OCI-LY3 (cell line): ENCODE measurements at regions not wholly inside any gene's neighbourhood (a gene's known extent, or its start where the extent isn't known, plus 50 kb on each side); places are given as distances from the start of the nearest gene placed in this dataset.
"Not testable (repeated sequence)": the region's sequence is repeated elsewhere in the genome, so short reads cannot be mapped to it uniquely, and the experiment has no call there.

Source experiments
- EZH2phosphoT487 ChIP-seq: fragments of 200-600 bp; shearing (Covaris generic); IDR thresholded peaks from 2 replicates; pipeline ENCODE4 v1.6.1; 2018; ENCODE audit warnings: antibody characterized with exemption, mixed run types, low read depth
- TF ChIP-seq, protein P1 (sequence below): fragments of 200-600, 300-600 bp; sonication (generic); IDR thresholded peaks from 2 replicates; pipeline ENCODE4 v1.5.1; 2014; ENCODE audit warnings: antibody characterized with exemption, low read length, low read depth

DNA sequence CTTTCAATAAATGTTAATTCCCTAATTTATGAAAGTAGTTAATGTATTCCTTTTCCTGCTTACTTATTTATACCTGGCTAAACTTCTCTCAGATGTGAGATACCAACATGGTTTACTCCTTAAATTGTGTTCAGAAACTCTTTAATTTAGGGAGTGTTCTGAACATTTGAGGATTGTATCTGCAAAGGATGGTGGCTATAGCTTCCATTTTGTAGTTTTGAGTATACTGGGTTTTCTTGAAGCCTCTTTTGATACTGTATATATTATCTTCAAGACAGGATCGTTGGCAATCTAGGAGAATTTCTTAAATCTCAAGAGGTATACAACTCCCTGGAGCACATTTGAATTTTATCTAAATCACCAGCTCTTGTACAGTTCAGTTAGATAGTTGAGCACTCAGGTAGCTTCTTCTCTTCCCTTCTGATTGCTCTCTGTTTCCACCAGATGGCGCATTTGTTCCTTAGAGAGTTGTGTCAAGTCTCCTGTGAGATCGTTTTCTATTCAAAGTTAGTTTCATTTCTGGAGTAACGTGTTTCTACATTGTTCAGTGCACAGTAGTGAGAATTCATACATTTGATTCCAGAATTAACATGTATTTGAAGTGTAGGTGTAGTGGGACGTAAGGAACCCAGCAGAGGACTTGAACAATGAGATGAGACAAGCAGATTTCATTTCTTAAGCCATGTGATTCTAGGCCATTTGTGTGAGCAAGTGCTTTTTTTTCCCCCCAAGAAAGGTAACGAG is 63.2 kb upstream of the GARIN1A start:
- TF ChIP-seq, protein P1, sequence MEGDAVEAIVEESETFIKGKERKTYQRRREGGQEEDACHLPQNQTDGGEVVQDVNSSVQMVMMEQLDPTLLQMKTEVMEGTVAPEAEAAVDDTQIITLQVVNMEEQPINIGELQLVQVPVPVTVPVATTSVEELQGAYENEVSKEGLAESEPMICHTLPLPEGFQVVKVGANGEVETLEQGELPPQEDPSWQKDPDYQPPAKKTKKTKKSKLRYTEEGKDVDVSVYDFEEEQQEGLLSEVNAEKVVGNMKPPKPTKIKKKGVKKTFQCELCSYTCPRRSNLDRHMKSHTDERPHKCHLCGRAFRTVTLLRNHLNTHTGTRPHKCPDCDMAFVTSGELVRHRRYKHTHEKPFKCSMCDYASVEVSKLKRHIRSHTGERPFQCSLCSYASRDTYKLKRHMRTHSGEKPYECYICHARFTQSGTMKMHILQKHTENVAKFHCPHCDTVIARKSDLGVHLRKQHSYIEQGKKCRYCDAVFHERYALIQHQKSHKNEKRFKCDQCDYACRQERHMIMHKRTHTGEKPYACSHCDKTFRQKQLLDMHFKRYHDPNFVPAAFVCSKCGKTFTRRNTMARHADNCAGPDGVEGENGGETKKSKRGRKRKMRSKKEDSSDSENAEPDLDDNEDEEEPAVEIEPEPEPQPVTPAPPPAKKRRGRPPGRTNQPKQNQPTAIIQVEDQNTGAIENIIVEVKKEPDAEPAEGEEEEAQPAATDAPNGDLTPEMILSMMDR: peak; percentile 43
- TF ChIP-seq EZH2phosphoT487: not testable (repeated sequence)
